Motor neuron (in vitro differentiated cells): ENCODE measurements at regions not wholly inside any gene's neighbourhood (a gene's known extent, or its start where the extent isn't known, plus 50 kb on each side); places are given as distances from the start of the nearest gene placed in this dataset.

ENCODE experiments used
- ATAC-seq, 8 experiments: fragments of 200-7000 bp; cut with Tn5 transposase; replicated peaks in 6 of 8; 2 replicates each; pipeline ENCODE4 v1.8.0; 2021; ENCODE audit warnings: mild to moderate bottlenecking in 8 of 8, moderate library complexity in 8 of 8
- H3K27ac ChIP-seq, 2 donors: fragments of 250-450 bp; sonication (Bioruptor Pico); 2 replicates each; pipeline ENCODE4 v1.9.0; 2021; ENCODE audit warnings: antibody characterized with exemption in 2 of 2, mild to moderate bottlenecking in 2 of 2, moderate library complexity in 1 of 2
- H3K4me1 ChIP-seq, 2 donors: fragments of 250-450 bp; sonication (Bioruptor Pico); replicated peaks in 1 of 2; 2 replicates each; pipeline ENCODE4 v1.6.1; 2021; ENCODE audit warnings: antibody characterized with exemption in 2 of 2, mild to moderate bottlenecking in 2 of 2, moderate library complexity in 1 of 2
- H3K4me3 ChIP-seq, 5 donors: fragments of 250-450 bp; sonication (Bioruptor Pico); 2 replicates each; pipeline ENCODE4 v1.9.0; 2021; ENCODE audit warnings: antibody characterized with exemption in 5 of 5, mild to moderate bottlenecking in 5 of 5, moderate library complexity in 4 of 5
- WGBS, 10 experiments: fragments of 450-650 bp; shearing (Covaris generic); methylation state at CpG; one replicate each; pipeline ENCODE4 v1.0.0; 2022; 5-methylcytosine and 5-hydroxymethylcytosine counted together
- in situ Hi-C, 9 experiments: fragments of 400-800 bp; cut with MboI; loops; one replicate each; pipeline ENCODE4 v1.15.0; 2021; ENCODE audit warnings: low sequenced_read_pairs in 9 of 9, low pct_unique_long_range_greater_than_20kb in 2 of 9; ENCODE audit not compliant: unreplicated experiment in 9 of 9

GRCh38 chr12:84085046-84085445 lies 827.6 kb downstream of the SLC6A15 start:
- H3K4me1 ChIP-seq: no peaks in the 10 kb centered on the region
- WGBS, 10 experiments: 13 to 100% (median 85%) methylated on average over 1 to 3 of the region's 3 CpGs
- peak in 1 of 8 experiments; percentile 60 for ATAC-seq
- no peak overlapping the region for H3K27ac ChIP-seq
- in situ Hi-C loops: no loop called here
- no peak overlapping the region for H3K4me3 ChIP-seq

- in situ Hi-C loops: no loop called here
- no peak for ATAC-seq
- 50 to 100% (median 94%) methylated on average over 1 of the region's 1 CpG; no CpG with 5 or more reads in 2 of the 10 experiments for WGBS, 10 experiments
- Histone ChIP-seq H3K4me3 (no peak overlapping the region), H3K27ac (no peak overlapping the region), H3K4me1 (peaks cover 0 to 2% of the 10 kb centered on the region in 2 donors)
Observed at GRCh38 chr12:84079626-84080025, 833.0 kb downstream of the SLC6A15 start.

GRCh38 chr12:84077679-84078078 lies 834.9 kb downstream of the SLC6A15 start:
- Histone ChIP-seq H3K4me1 (peaks cover 0 to 2% of the 10 kb centered on the region in 2 donors), H3K27ac (no peak overlapping the region), H3K4me3 (no peak overlapping the region)
- ATAC-seq: peak in 5 of 8 experiments; percentile 32 to 58 (median 44)
- in situ Hi-C loops: no loop called here

GRCh38 chr12:84075991-84076390 lies 836.6 kb downstream of the SLC6A15 start:
- WGBS, 10 experiments: 0 to 100% (median 43%) methylated on average over 1 of the region's 1 CpG; no CpG with 5 or more reads in 1 of the 10 experiments
- no peak overlapping the region for H3K4me3 ChIP-seq
- no peak for ATAC-seq
- H3K4me1 ChIP-seq: peaks cover 0 to 2% of the 10 kb centered on the region in 2 donors
- in situ Hi-C loops: no loop called here
- H3K27ac ChIP-seq: no peak overlapping the region

- WGBS, 10 experiments: 50 to 86% (median 75%) methylated on average over 1 to 4 of the region's 4 CpGs; no CpG with 5 or more reads in 1 of the 10 experiments
- in situ Hi-C loops: no loop called here
- peaks cover 0 to 2% of the 10 kb centered on the region in 2 donors for H3K4me1 ChIP-seq
- no peak overlapping the region for H3K4me3 ChIP-seq
- no peak for ATAC-seq
- no peak overlapping the region for H3K27ac ChIP-seq
Observed at GRCh38 chr12:84073401-84073800, 839.2 kb downstream of the SLC6A15 start.

- Histone ChIP-seq H3K4me1 (peaks cover 0 to 2% of the 10 kb centered on the region in 2 donors), H3K4me3 (no peak overlapping the region), H3K27ac (no peak overlapping the region)
- no peak for ATAC-seq
- in situ Hi-C loops: no loop called here
Observed at GRCh38 chr12:84072961-84073360, 839.6 kb downstream of the SLC6A15 start.

GRCh38 chr12:84070292-84070691 lies 842.3 kb downstream of the SLC6A15 start:
- in situ Hi-C loops: no loop called here
- WGBS, 10 experiments: 3 to 97% (median 81%) methylated on average over 2 to 4 of the region's 4 CpGs
- Histone ChIP-seq H3K4me1 (no peaks in the 10 kb centered on the region), H3K4me3 (no peak overlapping the region), H3K27ac (no peak overlapping the region)
- peak in 3 of 8 experiments; percentile 86 to 98 (median 97) for ATAC-seq

GRCh38 chr12:84069699-84070098 lies 842.9 kb downstream of the SLC6A15 start:
- Histone ChIP-seq H3K27ac (no peak overlapping the region), H3K4me3 (no peak overlapping the region), H3K4me1 (no peaks in the 10 kb centered on the region)
- WGBS, 10 experiments: 0 to 100% (median 60%) methylated on average over 1 of the region's 1 CpG; no CpG with 5 or more reads in 1 of the 10 experiments
- in situ Hi-C loops: no loop called here
- ATAC-seq: peak in 1 of 8 experiments; percentile 20

GRCh38 chr12:84069198-84069597 lies 843.4 kb downstream of the SLC6A15 start:
- ATAC-seq: peak in 1 of 8 experiments; percentile 25
- no peak overlapping the region for H3K4me3 ChIP-seq
- H3K27ac ChIP-seq: no peak overlapping the region
- 0 to 100% (median 35%) methylated on average over 1 to 2 of the region's 2 CpGs; no CpG with 5 or more reads in 2 of the 10 experiments for WGBS, 10 experiments
- no peaks in the 10 kb centered on the region for H3K4me1 ChIP-seq
- in situ Hi-C loops: no loop called here

GRCh38 chr12:84058136-84058535 lies 854.5 kb downstream of the SLC6A15 start:
- Histone ChIP-seq H3K27ac (no peak overlapping the region), H3K4me3 (no peak overlapping the region), H3K4me1 (no peaks in the 10 kb centered on the region)
- WGBS, 10 experiments: 67 to 100% (median 95%) methylated on average over 1 to 4 of the region's 4 CpGs
- in situ Hi-C loops: no loop called here
- ATAC-seq: no peak

GRCh38 chr12:84054811-84055210 lies 857.8 kb downstream of the SLC6A15 start:
- no peak overlapping the region for H3K27ac ChIP-seq
- H3K4me1 ChIP-seq: no peaks in the 10 kb centered on the region
- no peak for ATAC-seq
- in situ Hi-C loops: no loop called here
- H3K4me3 ChIP-seq: no peak overlapping the region
- 40 to 100% (median 80%) methylated on average over 2 of the region's 2 CpGs for WGBS, 10 experiments

GRCh38 chr12:84047881-84048280 lies 864.7 kb downstream of the SLC6A15 start:
- Histone ChIP-seq H3K27ac (no peak overlapping the region), H3K4me3 (no peak overlapping the region), H3K4me1 (no peaks in the 10 kb centered on the region)
- in situ Hi-C loops: no loop called here
- no peak for ATAC-seq
- 38 to 100% (median 90%) methylated on average over 1 of the region's 1 CpG; no CpG with 5 or more reads in 1 of the 10 experiments for WGBS, 10 experiments

- H3K27ac ChIP-seq: no peak overlapping the region
- no peak overlapping the region for H3K4me3 ChIP-seq
- WGBS, 10 experiments: 82 to 100% (median 100%) methylated on average over 1 to 2 of the region's 2 CpGs
- in situ Hi-C loops: no loop called here
- H3K4me1 ChIP-seq: no peaks in the 10 kb centered on the region
- no peak for ATAC-seq
Observed at GRCh38 chr12:84046859-84047258, 865.7 kb downstream of the SLC6A15 start.

- no peak for ATAC-seq
Observed at GRCh38 chr12:84043355-84043754, 869.2 kb downstream of the SLC6A15 start.

More at GRCh38 chr12:84043355-84043754, 869.2 kb downstream of the SLC6A15 start:
- no peak overlapping the region for H3K27ac ChIP-seq
- no peaks in the 10 kb centered on the region for H3K4me1 ChIP-seq
- in situ Hi-C loops: no loop called here
- WGBS, 10 experiments: 80 to 100% (median 91%) methylated on average over 1 to 4 of the region's 4 CpGs; no CpG with 5 or more reads in 5 of the 10 experiments
- H3K4me3 ChIP-seq: no peak overlapping the region
